SK-N-MC (cell line): ENCODE measurements at regions not wholly inside any gene's neighbourhood (a gene's known extent, or its start where the extent isn't known, plus 50 kb on each side); places are given as distances from the start of the nearest gene placed in this dataset.

Experiments
- EZH2 ChIP-seq: fragments of 200-600 bp; sonication (generic); IDR thresholded peaks from one replicate; pipeline ENCODE4 v1.6.1; 2017; ENCODE audit warnings: antibody characterized with exemption
- POLR2AphosphoS5 ChIP-seq: IDR thresholded peaks from 2 replicates; pipeline ENCODE4 v1.6.1; 2012; ENCODE audit warnings: mild to moderate bottlenecking, low read depth, low read length, borderline replicate concordance

- TF ChIP-seq EZH2, result no peak
- TF ChIP-seq POLR2AphosphoS5, result no peak
Measured at GRCh38 chr17:33438139-33438538, 145.0 kb upstream of the ASIC2 start.
